ENCODE measurements at regions not wholly inside any gene's neighbourhood (a gene's known extent, or its start where the extent isn't known, plus 50 kb on each side); places are given as distances from the start of the nearest gene placed in this dataset.
"Not testable (repeated sequence)": the region's sequence is repeated elsewhere in the genome, so short reads cannot be mapped to it uniquely, and the experiment has no call there.

DNA sequence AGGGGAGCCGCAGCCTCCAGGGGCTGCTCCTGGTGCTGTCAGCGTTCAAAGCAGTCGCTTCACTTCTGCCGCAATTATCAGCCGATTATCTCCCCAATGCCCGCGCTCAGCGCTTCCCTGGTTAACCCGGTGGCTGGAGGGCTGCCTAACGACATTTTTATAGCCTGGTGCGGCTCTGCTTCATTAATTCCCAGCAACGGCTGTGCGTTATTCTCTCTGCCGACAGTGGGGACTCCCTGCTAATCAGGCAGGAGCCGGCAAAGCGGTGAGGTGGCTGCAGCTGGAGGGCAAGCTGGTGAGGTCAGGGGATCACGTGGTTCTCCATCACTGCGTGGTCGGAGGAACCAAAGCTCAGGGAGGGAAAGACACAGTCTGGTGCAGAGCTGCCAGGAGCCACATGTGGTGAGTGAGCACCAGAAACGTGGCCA, 62.9 kb downstream of the GLRX5 start:
- DNase-seq (ENCODE audit: low spot score), result no peak

DNA sequence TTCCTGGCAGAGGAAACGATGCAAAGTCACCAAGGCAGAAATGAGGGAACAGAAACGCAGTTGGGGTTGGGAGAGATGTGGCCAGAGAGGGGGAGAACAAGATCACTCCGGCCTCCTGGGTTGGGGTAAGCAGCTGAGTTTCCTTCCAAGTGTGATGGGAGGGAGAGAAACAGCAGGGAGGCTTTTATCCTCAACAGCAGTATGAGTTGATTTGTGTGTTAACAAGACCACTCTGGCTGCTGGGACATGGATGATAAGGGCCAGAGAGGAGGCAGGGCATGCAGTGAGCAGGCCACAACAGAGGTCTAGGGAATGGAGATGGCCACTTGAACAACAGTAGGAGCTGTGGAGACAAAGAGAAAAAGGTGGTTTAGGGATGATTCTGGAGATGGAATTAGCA, 66.8 kb downstream of the GLRX5 start:
- DNase-seq (ENCODE audit: low spot score), result no peak

DNA sequence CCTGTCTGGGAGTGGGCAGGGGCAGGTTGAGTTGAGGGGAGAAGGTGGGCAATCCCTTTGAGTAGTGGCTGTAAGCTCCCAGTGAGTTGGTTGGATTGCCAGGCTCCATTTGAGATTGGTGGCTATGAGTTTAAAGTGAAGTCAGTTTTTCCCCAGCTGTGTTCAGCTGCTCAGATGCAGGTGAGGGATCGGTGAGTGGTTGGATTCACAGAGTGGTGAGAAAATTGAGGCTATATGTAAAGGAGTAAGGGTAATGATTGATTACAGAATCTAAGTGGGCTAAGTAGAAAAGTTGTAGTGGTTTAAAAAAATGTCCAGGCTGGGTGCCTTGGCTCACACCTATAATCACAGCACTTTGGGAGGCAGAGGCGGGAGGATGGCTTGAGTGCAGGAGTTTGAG, 68.6 kb downstream of the GLRX5 start:
- DNase-seq (ENCODE audit: low spot score), result no peak

DNA sequence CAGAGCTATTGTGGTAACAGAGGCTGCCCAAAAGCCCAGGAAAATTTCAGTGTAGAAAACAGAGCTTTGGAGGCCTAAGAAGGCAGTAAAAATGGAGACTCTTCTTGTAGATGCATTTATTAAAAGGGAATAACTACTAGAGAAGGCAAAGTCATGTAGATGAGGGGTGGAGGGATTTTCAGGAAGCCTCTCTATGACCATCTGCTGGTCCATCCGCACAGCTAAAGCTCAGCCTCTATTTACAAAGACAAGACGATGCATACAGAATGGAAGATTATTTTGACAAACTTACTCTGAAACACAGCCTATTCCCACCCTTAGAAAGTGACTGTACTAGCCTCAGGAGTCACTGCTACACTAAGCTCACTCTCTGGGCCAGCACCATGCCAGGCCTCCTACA, 71.4 kb downstream of the GLRX5 start:
- DNase-seq (ENCODE audit: low spot score), result no peak

DNA sequence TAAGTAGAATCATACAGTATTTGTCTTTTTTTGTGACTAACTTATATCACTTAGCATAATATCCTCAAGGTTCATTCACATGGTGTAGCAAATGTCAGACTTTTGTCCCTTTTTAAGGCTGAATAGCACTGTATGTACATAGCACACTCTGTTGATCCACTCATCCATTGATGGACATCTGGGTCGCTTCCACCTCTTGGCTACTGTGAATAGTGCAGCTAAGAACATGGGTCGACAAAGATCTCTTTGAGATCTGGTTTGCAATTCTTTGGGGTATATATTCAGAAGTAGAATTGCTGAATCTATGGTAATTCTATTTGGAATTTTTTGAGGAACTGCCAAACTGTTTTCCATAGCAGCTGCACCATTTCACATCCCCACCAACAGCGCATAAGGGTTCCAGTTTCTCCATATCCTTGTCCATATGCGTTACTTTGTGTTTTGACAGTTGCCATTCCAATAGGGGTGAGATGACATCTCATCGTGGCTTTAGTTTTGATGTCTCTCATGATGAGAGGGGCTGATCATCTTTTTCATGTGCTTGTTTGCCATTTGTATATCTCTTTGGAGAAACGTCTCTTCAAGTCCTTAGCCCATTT, 73.9 kb downstream of the GLRX5 start:
- DNase-seq (ENCODE audit: low spot score), result no peak

DNA sequence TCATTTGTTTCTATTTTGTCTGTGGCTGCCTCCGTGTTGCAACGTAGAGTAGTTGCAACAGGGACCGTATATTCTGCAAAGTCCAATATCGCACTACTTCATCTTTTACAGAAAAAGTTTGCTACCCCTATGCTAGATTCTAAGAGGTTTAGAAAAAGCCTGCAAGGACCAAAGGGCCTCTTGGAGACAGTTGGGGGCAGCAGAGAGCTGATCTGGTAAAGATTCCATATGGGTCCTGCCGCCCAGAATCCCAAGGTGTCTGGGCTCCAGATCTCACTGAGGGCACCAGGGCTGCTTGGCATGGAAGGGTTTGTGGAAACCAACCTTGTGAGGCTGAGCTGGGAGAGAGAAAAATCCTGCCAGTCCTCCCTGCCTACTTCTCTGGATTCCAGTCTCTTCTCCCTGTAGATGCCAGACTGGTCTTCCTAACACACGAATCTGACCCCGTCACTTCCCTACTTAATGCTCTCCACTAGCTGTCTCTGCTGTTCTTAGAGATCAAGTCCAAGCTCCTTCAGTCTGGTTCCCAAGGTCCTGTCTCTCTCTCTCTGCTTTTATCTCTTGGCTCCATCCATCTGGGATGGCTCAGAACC, 74.6 kb downstream of the GLRX5 start:
- DNase-seq (ENCODE audit: low spot score), result peak; percentile 6

DNA sequence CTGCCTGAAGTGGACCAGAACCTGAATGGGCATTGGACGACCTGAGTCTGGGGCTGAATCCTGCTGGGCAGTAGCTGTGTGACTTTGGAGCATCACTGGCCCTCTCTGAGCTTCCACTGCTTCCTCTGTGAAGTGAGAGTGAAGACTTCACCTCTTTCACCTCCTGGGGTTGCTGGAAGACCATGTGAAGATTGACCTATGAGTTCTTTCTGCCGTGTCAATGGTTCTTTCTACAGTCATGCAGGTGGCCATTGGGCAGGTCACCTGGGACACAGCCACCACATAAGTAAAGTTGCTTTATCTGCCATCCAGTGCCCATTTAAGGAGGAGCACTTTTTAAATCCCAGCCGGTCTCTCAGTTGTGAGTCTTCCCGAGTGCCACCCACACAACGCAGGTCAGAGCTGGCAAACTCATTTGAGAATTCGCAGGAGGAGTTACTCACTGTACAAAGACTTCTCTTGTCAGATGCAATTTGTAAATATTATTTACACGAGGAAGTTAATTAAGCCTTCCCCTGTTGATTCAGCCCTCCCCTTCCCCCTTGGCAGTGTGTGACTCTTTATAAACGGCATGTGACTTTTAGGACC, 74.8 kb upstream of the TCL1B start:
- no peak for DNase-seq (ENCODE audit: low spot score)

DNA sequence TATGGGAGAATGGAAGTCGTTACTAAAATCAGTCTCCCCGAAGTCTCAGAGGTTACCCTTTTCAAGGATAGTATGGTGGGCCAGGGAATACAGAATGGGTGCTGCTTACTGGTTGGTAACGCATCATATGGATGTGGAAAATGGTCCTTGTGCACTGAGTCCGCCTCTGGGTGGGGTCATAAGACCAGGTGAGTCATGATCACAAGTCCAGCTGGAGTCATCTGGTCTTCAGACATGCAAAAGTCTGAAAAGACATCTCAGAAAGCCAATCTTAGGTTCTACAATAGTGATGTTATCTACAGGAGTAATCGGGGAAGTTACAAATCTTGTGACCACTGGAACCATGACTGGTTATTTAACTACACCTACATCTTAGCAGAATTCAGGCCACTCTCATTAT, 71.9 kb upstream of the TCL1B start:
- no peak for DNase-seq (ENCODE audit: low spot score)

DNA sequence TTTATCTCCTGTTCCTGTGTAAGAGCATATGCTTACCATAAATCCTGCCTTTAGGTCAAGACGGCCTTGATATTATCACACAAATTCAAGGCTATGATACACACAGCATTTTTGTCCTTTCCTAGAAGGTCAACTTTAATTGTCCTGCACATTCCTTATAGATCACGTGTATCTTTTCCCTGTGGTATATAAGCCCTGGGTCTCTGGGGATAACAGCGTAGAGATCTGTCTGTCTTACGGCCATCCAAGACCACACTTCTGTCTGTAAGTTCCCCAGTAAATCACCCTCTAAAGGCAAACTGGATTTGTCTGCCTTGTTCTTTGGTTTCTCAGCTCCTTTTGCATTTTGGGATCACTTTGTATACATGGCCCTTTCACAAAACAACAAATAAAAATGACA, 69.5 kb upstream of the TCL1B start:
- no peak for DNase-seq (ENCODE audit: low spot score)

DNA sequence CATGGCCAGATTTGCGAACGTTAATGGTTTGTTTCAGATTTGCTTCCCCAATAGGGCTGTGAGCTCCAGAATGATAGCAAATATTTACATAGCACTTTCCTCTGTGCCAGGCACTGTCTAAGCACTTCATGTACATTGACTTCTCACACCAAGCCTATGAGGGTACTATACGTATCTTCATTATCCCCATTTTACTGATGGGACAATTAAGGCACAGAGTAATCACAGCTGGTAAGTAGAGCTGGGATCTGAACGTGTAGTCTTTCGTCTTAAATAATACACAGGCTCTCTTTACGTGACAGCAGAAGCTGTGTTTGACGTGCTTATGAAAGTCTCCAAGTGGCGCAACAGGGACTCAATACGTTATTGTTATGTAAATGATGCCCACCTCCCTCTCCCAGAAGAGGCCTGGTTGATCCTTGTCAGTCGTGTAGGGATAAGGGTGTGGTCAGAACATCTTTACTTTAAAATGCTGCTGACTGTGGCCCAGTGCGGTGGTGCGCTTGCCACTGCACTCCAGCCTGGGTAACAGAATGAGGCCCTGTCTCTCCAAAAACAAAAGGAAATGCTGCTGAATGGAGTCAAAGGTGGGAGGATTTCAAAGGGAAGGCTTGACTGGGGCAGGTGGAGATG, 66.3 kb upstream of the TCL1B start:
- no peak for DNase-seq (ENCODE audit: low spot score)

DNA sequence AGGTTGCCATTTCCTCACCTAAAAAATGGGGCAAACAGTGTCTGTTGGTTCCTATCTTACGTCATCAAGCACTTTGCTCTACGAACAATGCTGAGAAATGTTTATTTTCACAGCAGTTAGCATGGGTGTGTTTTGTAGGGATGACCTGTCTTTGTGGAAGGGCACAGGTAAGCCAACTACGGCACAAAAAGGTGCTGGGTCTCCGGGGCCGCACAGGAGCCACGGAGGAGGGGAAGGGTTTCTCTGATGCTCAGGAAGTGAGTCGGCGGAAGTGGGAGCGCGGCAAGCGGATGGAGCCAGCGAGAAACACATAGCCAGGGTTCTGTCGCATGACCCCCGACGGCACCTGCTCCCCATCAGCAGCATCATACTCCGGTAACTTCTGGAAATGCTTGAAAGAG, 65.6 kb upstream of the TCL1B start:
- DNase-seq (ENCODE audit: low spot score), result no peak

DNA sequence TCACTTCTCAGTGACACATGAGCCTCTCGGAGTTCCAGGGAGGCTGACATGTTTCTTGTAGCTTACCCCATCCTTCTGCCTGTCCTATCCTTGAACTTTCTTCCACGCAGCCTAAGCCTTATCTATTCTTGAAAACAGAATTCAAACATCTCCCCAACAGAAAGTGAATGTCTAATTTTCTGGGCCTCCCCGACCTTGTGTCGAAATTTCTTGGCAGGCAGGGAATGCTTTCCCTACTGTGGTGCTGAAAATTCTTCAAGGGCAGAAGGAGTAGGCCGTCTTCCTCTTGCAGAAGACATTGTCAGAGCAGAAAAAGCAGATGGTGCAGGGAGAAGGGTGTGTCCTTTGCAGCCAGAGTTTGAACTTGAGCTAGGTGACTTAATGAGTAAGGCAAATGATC, 63.0 kb upstream of the TCL1B start:
- no peak for DNase-seq (ENCODE audit: low spot score)

DNA sequence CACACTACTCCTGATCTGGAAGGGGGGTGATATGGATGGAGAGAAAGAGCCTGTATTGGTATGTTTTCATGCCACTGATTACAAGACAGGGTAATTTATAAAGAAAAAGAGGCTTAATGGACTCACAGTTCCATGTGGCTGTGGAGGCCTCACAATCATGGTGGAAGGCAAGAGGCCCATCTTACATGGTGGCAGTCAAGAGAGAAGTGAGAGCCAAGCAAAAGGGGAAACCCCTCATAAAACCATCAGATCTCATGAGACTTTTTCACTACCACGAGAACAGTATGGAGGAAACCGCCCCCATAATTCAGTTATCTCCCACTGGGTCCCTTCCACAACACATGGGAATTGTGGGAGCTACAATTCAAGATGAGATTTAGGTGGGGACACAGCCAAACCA, 60.5 kb upstream of the TCL1B start:
- DNase-seq (ENCODE audit: low spot score), result not testable (repeated sequence)

DNA sequence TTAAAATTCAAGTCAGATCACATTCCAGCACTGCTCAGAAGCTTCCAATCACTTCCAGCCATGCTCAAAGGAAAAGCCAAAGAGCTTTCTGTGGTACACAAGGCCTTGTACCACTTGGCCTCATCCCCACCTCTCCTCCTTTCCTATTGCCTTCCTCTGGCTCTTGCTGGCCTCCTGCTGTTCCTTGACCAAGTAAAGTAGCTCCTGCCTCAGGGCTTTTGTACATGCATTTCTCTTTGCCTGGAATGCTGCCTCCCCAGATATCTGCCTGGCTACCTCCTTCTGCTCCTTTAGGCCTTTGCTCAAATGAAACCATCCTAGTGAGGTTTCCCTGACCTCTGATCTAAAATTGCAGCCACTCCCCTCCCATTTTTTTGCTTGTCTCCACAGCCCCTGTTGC, 51.2 kb upstream of the TCL1B start:
- DNase-seq (ENCODE audit: low spot score), result no peak
